Astrocyte of the spinal cord (primary cell): ENCODE measurements at regions not wholly inside any gene's neighbourhood (a gene's known extent, or its start where the extent isn't known, plus 50 kb on each side); places are given as distances from the start of the nearest gene placed in this dataset.
"Not testable (repeated sequence)": the region's sequence is repeated elsewhere in the genome, so short reads cannot be mapped to it uniquely, and the experiment has no call there.

Experiments used
- DNase-seq: peaks from one replicate; pipeline ENCODE4 v3.0.0; 2011; ENCODE audit warnings: low read depth, low spot score
- H3K4me3 ChIP-seq: 2 replicates; pipeline ENCODE4 v1.5.1; 2011; ENCODE audit warnings: low read depth, mild to moderate bottlenecking, low read length, moderate library complexity
- in situ Hi-C: cut with HindIII; loops from 2 replicates; pipeline ENCODE4 v1.10.0; 2017; ENCODE audit warnings: low sequenced_read_pairs
- TF ChIP-seq, protein P1 (sequence below): IDR thresholded peaks from 2 replicates; pipeline ENCODE4 v1.5.1; 2012; ENCODE audit warnings: low read depth, mild to moderate bottlenecking, low read length, inconsistent platforms

DNA sequence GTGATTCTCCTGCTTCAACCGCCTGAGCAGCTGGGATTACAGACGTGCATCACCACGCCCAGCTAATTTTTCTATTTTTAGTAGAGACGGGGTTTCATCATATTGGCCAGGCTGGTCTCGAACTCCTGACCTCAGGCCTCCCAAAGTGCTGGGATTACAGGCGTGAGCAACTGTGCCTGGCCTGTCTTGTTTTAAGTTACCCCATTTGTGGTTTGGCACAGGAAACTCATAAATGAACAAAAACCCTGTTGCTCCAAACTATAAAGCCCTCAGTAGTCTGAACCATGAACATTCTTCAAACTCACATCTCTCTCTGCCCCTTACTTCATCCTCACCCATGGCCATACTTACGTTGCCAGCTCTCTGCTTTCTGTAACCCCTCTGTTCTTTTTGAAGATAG is 61.7 kb downstream of the RHOU start:
- DNase-seq, H3K4me3 ChIP-seq, in situ Hi-C loops: not testable (repeated sequence)

DNA sequence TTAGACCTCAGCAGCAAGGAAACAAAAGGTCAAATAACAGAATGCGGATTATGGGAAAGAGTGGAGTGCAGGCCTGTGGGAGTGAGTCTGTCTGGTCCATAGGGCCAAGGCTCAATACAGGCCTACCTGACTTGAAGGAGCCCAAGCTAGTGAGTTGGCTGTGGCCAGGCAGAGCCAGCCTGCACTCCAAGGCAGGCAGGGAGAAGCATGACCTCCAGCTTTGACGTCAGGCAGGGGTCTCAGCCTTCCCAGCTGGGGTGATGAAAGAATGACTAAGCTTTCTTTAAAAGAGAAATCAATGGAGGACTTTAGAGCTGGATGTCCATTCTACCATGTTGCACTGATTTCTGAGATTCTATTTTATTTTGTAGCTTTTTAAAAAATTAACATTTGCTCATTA is 62.8 kb downstream of the RHOU start:
- no peak for DNase-seq
- no peak overlapping the region for H3K4me3 ChIP-seq
- TF ChIP-seq, protein P1, sequence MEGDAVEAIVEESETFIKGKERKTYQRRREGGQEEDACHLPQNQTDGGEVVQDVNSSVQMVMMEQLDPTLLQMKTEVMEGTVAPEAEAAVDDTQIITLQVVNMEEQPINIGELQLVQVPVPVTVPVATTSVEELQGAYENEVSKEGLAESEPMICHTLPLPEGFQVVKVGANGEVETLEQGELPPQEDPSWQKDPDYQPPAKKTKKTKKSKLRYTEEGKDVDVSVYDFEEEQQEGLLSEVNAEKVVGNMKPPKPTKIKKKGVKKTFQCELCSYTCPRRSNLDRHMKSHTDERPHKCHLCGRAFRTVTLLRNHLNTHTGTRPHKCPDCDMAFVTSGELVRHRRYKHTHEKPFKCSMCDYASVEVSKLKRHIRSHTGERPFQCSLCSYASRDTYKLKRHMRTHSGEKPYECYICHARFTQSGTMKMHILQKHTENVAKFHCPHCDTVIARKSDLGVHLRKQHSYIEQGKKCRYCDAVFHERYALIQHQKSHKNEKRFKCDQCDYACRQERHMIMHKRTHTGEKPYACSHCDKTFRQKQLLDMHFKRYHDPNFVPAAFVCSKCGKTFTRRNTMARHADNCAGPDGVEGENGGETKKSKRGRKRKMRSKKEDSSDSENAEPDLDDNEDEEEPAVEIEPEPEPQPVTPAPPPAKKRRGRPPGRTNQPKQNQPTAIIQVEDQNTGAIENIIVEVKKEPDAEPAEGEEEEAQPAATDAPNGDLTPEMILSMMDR: no peak
- in situ Hi-C loops: no loop called here

DNA sequence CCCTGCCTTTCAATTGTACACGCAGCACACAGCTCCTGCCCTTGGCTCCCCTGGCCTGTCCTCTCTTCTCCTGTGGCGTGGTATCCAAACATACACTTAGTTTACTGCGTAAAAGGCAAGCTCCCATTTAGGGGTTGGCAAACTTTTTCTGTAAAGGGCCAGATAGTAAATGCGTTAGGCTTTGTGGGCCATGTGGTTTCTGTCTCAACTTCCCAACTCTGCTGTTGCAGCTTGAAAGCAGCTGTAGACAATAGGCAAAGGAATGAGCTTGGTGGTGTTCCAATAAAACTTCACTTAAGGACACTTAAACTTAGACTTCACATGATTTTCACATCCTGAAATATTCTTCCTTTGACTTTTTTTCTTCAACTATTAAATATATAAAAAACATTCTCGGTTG is 63.3 kb downstream of the RHOU start:
- TF ChIP-seq, protein P1: no peak
- H3K4me3 ChIP-seq: no peak overlapping the region
- DNase-seq: no peak
- in situ Hi-C loops: no loop called here

DNA sequence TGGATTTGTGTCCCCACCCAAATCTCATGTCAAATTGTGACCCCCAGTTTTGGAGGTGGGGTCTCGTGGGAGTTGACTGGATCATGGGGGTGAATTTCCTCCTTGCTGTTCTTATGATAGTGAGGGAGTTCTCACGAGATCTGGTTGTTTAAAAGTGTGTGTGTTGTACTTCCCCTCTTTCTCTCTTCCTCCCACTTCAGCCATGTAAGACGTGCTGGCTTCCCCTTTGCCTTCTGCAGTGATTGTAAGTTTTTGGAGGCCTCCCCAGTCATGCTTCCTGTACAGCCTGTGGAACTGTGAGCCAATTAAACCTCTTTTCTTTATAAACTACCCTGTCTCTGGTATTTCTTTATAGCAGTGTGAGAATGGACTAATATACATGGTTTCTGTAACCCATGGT is 64.6 kb downstream of the RHOU start:
- TF ChIP-seq, protein P1: no peak
- in situ Hi-C loops: no loop called here
- DNase-seq: no peak
- no peak overlapping the region for H3K4me3 ChIP-seq

DNA sequence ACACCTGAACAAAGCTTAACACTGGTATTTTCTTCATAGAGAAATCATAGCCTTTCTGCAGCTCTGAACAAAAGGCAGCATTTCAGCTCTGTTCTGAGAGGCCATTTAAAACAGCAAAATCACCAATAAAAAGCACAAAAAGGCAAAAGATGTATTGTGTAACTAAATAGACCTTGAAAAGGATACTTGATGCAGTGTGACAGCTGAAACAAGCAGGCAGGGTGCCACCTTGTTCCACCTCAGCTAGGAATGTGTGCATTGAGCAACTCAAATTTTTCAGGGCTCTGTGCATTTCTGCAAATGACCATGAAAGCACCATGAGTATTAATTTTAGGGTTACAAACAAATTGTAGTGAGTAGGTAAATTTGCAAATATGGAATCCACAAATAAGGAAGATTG is 65.8 kb downstream of the RHOU start:
- DNase-seq: no peak
- TF ChIP-seq, protein P1: no peak
- no peak overlapping the region for H3K4me3 ChIP-seq
- in situ Hi-C loops: no loop called here

DNA sequence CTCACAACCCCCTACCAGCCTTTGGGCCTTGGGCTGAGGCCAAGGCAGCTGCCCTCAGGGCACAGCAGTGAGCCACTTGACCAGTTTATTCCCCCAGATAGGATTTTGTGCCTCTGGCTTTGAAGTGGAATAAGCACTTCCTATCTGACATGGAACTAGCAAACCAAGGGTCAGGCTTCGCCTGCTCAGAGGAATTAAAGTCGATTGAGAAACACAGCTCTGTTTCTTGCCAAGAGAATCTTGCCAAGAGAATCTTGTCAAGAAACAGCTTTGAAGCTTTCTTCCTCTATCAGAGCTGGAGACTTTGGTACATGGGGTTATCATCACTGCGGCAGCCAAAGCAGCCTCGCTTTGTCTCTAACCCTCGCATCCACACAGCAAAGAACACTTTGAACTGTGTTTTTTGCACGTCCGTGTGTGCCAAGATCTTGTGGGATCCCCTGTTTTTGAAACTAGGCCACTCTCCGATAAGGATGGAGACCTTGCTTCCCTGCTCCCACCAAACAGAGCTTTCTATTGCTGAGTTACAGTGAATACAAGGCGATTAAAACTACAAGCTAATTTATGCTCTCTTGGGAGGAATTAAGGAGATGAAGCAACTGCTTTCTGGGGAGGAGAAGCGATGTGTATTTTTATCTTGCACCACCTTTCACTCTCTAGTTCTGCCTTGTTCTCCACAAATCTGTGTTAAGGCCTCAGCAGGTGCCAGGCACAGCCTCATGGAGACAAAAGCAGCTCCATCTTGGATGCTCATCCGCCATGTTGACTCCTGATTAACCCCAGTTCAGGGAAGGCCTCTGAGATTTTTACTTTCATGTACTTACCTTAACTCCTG is 67.3 kb downstream of the RHOU start:
- in situ Hi-C loops: no loop called here
- no peak for DNase-seq
- no peak overlapping the region for H3K4me3 ChIP-seq
- TF ChIP-seq, protein P1: no peak

DNA sequence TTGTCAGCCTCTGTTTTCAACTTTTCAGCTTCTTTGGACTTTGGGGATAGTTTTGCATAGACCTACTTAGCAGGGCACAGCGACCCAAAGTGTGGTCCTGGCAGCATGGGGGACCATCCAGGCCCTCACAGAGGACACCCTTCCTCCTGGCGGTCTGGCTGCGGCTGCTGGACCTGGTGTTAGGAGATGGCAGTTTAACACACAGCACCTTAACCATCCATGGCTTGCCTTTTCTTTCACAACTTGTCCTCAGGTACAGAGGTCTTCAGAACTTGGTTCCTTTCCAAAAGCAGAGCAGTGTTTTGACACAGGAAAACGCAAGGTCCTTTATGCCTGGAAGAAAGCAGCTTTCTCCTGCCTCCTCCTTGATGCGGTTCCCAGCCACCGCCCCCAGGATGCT is 68.1 kb downstream of the RHOU start:
- no peak for DNase-seq
- H3K4me3 ChIP-seq: no peak overlapping the region
- in situ Hi-C loops: no loop called here
- TF ChIP-seq, protein P1: no peak
